GM21360 (cell line): ENCODE measurements at regions not wholly inside any gene's neighbourhood (a gene's known extent, or its start where the extent isn't known, plus 50 kb on each side); places are given as distances from the start of the nearest gene placed in this dataset.

Source experiments
- ATAC-seq: cut with Tn5 transposase; IDR thresholded peaks from one replicate; pipeline ENCODE4 v1.9.1; 2021; ENCODE audit warnings: mild to moderate bottlenecking, moderate library complexity; ENCODE audit not compliant: unreplicated experiment

GRCh38 chr2:19140463-19141208 is 217.8 kb downstream of the OSR1 start:
- ATAC-seq, result no peak

- ATAC-seq, result no peak
Observed at GRCh38 chr2:19139386-19139785, 219.0 kb downstream of the OSR1 start.

- ATAC-seq, result no peak
Observed at GRCh38 chr2:19138264-19138825, 220.1 kb downstream of the OSR1 start.

DNA sequence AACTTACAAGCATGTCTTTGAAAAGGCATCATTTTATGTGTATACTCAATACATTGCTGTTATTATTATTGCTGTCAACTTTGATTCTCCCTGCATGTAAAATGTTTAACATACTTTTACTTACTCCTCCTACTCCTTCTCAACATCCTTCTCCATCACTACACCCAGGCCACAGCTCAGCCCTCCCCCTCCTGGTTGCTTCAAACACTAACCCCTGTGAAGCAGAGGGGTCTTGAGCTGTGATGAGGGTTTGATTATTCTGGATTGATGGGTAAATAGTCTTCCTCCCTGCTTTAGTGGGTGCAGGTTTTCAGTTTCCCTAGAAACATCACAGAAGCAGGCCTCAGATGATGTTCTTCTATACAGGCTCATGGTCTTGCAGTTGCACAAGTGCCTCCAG is 221.0 kb downstream of the OSR1 start:
- ATAC-seq, result no peak

DNA sequence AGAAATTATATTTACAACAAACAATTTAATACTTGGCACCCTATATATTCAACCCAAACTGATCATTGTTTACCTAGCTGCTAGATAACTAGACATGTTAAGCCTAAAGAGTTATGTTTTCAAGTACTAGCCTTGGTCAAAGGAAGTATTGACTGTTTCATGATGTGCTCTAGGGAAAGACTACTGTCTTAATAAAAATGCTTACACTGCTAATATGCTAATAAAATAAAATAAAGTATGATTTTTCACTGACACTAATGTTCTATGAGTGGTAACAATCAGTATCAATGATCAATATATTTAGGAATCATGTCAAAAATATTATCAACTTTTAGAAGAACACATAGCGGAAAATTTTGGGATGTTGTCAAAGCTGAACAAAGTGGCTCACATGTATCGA is 225.5 kb downstream of the OSR1 start:
- ATAC-seq, result no peak

- ATAC-seq, result no peak
Observed at GRCh38 chr2:19131871-19132270, 226.6 kb downstream of the OSR1 start.

- ATAC-seq, result no peak
Observed at GRCh38 chr2:19128148-19128547, 230.3 kb downstream of the OSR1 start.

GRCh38 chr2:19127616-19128015 is 230.8 kb downstream of the OSR1 start:
- ATAC-seq, result no peak

DNA sequence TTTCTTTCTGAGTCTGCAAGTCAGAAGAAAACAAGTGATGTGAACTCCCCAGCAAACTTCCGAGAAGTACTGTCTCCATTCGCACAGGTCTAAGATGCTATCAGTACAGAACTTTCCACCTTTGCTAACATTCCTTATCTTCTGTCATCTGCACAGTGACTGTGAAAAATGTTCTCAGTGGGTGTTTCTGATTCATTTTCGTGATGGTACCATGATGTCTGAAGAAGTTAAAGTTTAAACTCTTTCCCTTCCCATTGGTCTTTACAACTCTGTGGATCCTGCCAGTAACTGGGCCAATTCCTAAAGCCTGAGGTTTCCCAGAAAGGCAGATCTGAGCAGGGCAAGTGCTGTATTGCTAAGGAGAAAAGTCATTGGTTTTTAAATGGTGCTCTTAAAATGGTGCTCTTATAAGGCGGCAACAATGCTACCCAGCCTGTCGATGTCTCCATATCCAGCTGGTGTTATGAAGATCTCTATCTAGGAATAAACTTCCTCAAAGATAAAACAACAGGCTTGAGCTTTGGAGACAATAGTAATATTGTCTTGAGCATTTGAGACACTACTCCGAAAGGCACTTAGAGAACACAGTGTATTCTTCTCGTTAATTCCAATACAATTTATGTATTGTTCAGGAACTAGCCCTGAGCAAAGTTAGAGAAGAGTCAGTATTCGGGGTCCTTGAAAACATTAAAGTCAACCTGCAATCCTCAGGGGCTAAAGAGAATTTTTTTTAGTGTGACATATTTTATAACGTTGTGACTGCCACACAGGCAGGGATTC is 232.3 kb downstream of the OSR1 start:
- no peak for ATAC-seq

- ATAC-seq, result no peak
Observed at GRCh38 chr2:19124135-19124534, 234.3 kb downstream of the OSR1 start.

DNA sequence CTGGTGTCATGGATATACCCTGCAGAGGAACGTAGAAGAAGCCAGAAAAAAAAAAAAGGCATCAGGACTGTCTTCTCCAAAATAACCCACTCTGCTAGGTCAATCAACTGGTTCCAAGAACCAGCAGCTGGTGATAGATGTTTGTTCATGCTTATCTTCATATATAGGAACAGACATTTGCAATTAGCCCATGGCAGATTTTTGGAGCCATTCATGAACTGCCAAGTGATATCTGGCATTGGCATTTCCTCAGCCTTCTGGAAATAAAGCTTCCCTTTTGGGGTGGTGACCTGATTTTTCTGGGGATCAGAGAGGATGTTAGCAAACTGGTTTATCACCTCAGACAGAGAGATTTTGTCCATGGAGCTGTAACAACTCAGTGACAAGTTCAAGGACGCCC is 234.9 kb downstream of the OSR1 start:
- ATAC-seq, result no peak

- no peak for ATAC-seq
Observed at GRCh38 chr2:19122220-19122619, 236.2 kb downstream of the OSR1 start.

DNA sequence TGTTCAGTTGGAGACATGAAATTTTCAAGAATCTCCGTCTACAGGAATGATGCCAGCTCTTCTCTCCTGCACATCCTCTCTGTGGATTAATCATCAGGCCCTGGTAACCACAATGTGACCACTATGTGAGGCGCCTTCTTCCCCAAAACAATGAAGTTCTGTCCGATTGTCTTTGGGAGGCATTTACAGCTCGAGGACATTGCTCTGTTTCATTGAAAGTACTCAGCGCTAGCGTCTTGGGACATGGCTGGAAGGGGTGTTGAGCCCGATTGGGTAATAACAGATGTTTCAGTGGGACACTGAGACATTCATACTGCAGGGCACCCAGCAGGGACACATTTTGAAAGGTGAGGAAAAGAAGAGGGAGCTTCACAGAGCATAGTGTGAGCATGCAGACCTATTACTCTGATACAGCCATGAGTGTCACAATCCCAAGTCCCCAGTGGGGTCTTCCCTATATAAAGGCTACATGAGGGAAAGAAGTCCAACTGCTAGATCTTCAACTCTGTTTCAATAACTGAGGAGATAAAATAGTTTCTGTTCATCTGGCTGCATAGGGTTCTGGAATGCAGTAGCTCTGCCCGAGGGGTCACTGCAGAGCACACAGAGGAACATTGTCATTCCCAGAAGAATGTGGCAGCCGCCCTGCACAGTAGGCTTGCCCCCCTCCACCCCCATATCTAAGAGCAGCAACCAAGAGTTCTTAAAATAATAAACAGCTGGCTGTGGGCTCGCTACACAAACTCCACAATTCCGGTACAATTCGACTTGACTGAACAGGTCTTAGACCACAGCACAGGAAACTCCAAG is 237.3 kb downstream of the OSR1 start:
- ATAC-seq, result no peak

DNA sequence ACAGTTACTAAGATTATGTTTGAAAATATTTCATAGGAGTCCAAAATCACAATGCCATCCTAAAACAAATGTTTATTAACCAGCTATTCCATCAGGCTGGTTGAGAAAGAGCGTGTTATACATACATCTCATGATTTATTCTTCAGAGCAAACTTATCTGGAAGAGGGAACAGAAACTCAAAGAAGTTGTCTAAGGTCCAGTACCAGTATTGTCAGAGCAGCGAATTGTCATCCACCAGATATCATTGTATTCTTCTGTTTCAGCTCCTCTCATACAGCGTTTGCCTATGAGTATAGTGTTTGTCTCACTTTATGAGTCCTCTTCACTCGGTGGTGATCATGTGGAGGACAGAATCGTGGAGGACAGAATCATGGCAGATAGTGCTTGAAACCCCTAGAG is 238.2 kb downstream of the OSR1 start:
- no peak for ATAC-seq

DNA sequence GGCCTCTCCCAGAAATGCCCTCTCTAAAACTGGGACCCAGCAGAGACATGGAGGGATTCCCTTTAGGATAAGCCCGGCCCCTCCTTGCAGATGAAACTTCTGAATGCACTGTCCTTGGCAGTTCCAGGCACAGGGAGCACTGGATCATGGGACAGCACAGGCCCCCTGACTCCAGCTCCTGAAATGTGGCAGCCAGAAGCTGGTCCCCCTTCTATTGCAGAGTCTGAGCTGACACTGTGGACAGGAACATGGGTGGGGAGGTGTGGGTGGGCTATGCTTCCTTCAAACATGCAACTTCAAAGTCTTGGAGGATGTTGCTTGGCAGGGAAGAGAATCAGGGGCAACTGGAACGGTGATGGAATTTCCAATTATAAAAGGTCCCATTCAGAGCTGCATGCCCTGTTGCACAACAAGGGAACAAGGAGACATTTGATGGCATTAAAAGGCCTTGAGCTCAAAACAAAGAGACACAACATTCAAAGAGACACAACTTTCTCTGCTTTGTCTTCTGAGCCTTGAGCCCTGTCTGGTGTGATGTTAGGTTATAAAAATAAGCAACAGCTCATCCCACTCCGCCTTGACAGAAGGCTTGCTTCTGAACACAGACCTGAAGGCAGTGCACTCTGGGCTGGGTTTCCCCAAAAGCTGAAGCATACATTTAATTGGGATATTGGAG is 239.0 kb downstream of the OSR1 start:
- no peak for ATAC-seq

DNA sequence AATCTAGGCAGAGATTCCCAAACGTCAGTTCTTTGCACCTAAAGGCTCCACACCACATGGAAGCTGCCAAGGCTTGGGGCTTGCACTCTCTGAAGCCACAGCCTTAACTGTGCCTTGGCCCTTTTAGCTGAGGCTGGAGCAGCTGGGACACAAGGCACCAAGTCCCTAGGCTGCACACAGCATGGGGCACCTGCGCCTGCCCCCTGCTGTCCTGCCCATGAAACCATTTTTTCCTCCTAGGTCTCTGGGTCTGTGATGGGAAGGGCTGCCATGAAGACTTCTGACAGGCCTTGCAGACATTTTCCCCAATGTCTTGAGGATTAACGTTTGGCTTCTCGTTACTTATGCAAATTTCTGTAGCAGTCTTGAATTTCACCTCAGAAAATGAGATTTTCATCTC is 241.5 kb downstream of the OSR1 start:
- no peak for ATAC-seq

GRCh38 chr2:19114754-19115231 is 243.6 kb downstream of the OSR1 start:
- ATAC-seq, result no peak

GRCh38 chr2:19114126-19114525 is 244.3 kb downstream of the OSR1 start:
- ATAC-seq, result no peak

DNA sequence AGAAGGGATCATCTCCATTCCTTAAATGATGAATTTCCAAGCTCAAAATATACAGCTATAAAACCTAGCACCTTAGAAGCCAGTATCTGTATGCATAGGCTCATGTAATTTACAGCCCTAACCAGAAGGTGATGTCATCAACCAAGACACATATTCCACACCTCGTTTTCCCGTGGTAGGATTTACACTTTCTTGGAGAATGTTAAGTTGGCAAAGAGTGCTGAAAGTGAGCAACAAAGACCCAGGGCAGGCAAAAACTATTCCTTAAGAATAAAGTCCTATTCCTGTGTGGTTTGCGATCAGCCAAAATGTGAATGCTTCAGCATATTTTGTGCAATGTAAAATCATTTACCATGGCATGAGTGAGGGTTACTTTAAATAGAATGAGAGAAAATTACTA is 247.1 kb downstream of the OSR1 start:
- no peak for ATAC-seq

DNA sequence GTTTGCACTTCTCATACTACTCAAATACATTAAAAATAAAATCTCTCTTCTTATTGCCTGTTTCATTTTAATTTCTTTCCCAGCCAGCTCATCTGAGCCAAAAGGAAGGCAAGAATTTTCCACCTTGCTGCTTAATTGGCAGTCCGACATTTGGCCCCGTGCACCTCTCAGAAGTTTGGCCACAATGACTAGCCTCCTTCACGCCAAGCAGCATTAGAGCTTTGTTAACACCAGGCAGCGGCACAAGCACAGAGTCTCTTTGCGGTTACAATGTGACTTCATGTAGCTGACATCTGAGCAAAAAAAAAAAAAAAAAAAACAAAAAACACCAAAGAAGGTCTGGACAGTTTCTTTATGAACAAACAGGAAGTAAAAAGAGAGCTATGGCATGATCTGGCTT is 248.9 kb downstream of the OSR1 start:
- no peak for ATAC-seq

DNA sequence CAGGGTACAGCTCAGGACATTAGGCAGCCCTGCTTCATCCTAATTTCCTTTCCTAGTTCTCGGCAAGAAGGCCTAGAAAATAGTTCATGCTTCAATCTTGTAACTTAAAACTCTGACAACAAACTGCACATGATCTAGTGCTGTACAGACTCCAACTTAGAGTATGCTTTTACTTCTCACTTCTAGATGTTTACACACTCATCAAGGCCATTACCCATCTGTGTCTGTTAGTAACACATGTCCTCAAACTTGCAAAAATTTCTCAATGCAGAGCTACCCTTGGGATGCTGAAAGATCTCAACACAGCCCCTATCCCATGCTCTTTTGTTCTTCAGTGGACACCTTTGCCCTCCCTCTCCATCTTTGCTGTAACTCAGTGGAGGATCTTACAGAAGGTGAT is 252.0 kb downstream of the OSR1 start:
- ATAC-seq, result no peak
